Peyer's patch (tissue), 4 donors: ENCODE measurements at regions not wholly inside any gene's neighbourhood (a gene's known extent, or its start where the extent isn't known, plus 50 kb on each side); places are given as distances from the start of the nearest gene placed in this dataset.

Source experiments
- DNase-seq, 3 donors: peaks; one replicate each; pipeline ENCODE4 v3.0.0-alpha.2; 2017 to 2019
- H3K27ac ChIP-seq, 4 donors: fragments of 200-600 bp; sonication (generic); one replicate each; pipeline ENCODE4 v1.5.1; 2016 to 2019
- H3K27me3 ChIP-seq, 2 donors: fragments of 200-600 bp; sonication (generic); one replicate each; pipeline ENCODE4 v1.5.1; 2019
- H3K36me3 ChIP-seq, 3 donors: fragments of 200-600 bp; sonication (generic); one replicate each; pipeline ENCODE4 v1.5.1; 2016 to 2019
- H3K4me1 ChIP-seq, 4 donors: fragments of 200-600 bp; sonication (generic); one replicate each; pipeline ENCODE4 v1.5.1; 2016 to 2019
- H3K4me3 ChIP-seq, 4 donors: fragments of 200-600 bp; sonication (generic); 1 replicate in 3 of 4; 2 replicates in 1 of 4; pipeline ENCODE4 v1.5.1; 2016 to 2019; ENCODE audit warnings: mild to moderate bottlenecking in 1 of 4
- H3K9me3 ChIP-seq, 4 donors: fragments of 200-600 bp; sonication (generic); one replicate each; pipeline ENCODE4 v1.5.1; 2016 to 2019; ENCODE audit warnings: mild to moderate bottlenecking in 1 of 4
- POLR2A ChIP-seq, 2 donors: fragments of 450-650 bp; IDR thresholded peaks; one replicate each; pipeline ENCODE4 v1.5.1; 2017; ENCODE audit warnings: antibody characterized with exemption in 2 of 2, mild to moderate bottlenecking in 2 of 2, moderate library complexity in 2 of 2
- TF ChIP-seq, protein P1 (sequence below), 6 experiments: fragments of 450-650 bp in 4 of 6; fragments of 200-600 bp in 2 of 6; sonication (generic) in 1 of 6; IDR thresholded peaks; one replicate each; pipeline ENCODE4 v1.5.1; 2017 to 2019; ENCODE audit warnings: antibody characterized with exemption in 6 of 6, mild to moderate bottlenecking in 3 of 6, moderate library complexity in 1 of 6

DNA sequence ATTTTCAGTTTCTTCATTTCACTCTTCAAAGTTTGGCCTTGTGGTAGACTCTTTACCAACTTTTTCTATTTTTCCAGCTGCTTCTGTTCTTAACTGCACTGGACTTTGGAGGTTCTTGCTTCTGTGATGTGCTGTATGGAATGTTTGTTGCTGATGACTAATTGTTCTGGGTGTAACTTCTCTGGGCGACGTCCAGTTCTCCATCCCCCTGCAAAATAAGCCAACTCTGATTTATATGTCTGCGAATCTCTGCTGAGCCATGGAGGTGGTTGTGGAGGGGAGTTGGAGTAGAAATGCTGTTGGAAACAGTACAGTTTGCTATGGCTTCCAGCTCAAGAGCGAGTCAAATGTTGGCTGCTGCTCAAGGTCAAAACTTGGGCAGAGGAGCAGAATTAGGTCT, 113.9 kb upstream of the DYRK2 start:
- no peak for DNase-seq
- H3K36me3 ChIP-seq: no peaks in the 10 kb centered on the region
- H3K27me3 ChIP-seq: no peaks in the 10 kb centered on the region
- H3K4me3 ChIP-seq: no peak overlapping the region
- no peak for TF ChIP-seq POLR2A (IDR thresholded peaks at IDR 0.05)
- TF ChIP-seq, protein P1, sequence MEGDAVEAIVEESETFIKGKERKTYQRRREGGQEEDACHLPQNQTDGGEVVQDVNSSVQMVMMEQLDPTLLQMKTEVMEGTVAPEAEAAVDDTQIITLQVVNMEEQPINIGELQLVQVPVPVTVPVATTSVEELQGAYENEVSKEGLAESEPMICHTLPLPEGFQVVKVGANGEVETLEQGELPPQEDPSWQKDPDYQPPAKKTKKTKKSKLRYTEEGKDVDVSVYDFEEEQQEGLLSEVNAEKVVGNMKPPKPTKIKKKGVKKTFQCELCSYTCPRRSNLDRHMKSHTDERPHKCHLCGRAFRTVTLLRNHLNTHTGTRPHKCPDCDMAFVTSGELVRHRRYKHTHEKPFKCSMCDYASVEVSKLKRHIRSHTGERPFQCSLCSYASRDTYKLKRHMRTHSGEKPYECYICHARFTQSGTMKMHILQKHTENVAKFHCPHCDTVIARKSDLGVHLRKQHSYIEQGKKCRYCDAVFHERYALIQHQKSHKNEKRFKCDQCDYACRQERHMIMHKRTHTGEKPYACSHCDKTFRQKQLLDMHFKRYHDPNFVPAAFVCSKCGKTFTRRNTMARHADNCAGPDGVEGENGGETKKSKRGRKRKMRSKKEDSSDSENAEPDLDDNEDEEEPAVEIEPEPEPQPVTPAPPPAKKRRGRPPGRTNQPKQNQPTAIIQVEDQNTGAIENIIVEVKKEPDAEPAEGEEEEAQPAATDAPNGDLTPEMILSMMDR (IDR thresholded peaks at IDR 0.05): no peak
- peaks cover 0 to 7% (median 2%) of the 10 kb centered on the region in 4 donors for H3K4me1 ChIP-seq
- H3K9me3 ChIP-seq: no peaks in the 10 kb centered on the region
- peak overlapping the region in 1 of 4 donors; percentile 43 for H3K27ac ChIP-seq

DNA sequence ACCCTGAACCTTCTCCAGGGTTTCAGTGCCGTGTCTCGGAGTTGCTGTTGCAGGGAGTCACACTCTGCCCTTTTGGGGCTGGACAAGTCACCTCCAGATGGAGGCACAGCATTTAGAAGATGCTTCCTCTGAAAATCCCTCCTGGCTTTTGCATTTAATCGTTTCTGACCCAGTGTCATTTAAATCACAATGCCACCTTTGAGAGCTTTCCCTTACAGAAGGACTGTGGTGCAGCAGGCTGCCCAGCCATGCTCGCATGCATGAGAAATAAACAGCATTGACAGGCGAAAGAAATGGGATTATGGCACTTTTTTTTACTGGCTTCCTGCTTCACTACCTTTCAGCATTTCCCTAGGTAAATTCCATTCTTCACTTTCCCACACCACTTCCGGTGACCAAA, 113.4 kb upstream of the DYRK2 start:
- no peaks in the 10 kb centered on the region for H3K36me3 ChIP-seq
- H3K9me3 ChIP-seq: no peaks in the 10 kb centered on the region
- no peaks in the 10 kb centered on the region for H3K27me3 ChIP-seq
- peak overlapping the region in 2 of 4 donors; percentile 40 to 65 for H3K27ac ChIP-seq
- no peak for DNase-seq
- TF ChIP-seq, protein P1 (IDR thresholded peaks at IDR 0.05): no peak
- TF ChIP-seq POLR2A (IDR thresholded peaks at IDR 0.05): no peak
- no peak overlapping the region for H3K4me3 ChIP-seq
- peaks cover 0 to 7% (median 2%) of the 10 kb centered on the region in 4 donors for H3K4me1 ChIP-seq

DNA sequence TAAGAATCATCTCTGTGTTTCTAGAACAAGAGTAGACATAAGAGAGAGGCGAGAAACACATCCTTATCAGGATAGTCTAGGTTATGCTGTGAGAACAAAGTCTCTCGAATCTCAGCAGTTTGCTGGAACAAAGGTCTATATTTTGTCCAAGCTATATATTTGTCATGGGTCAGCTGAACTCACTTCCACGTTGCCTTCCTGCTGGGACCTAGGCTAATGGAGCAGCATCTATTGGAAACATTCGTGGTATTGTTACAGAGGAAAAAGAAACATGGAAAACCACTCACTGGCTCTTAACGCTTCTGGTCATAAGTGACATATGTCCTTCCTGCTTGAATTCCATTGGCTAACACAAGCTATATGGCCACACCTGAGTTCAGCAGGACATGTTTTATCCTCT, 112.6 kb upstream of the DYRK2 start:
- Histone ChIP-seq H3K4me3 (no peak overlapping the region), H3K9me3 (no peaks in the 10 kb centered on the region), H3K27me3 (no peaks in the 10 kb centered on the region), H3K27ac (peak overlapping the region in 2 of 4 donors; percentile 40 to 65), H3K4me1 (peaks cover 0 to 7% (median 2%) of the 10 kb centered on the region in 4 donors), H3K36me3 (no peaks in the 10 kb centered on the region)
- TF ChIP-seq POLR2A (IDR thresholded peaks at IDR 0.05): no peak
- TF ChIP-seq, protein P1 (IDR thresholded peaks at IDR 0.05): no peak
- no peak for DNase-seq

DNA sequence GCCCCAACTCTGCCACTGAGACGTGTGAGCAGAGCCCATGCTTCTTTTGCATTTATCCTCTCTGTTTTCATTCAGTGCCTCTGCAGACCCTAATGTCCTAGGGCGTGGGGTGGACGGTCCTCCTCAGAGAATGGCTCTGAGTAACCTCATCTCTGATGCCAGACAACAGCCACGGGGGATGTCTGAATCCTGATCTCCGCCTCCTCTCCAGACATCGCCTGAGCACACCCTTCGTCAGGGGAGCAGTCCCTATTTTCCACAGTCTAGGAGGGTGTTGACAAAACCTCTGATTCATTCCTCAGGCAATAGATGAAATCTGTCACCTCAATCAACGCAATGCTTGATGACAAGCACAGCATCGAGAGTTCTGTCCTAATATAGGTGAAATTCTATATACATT, 109.2 kb upstream of the DYRK2 start:
- H3K4me3 ChIP-seq: no peak overlapping the region
- H3K27me3 ChIP-seq: no peaks in the 10 kb centered on the region
- peaks cover 0 to 7% (median 2%) of the 10 kb centered on the region in 4 donors for H3K4me1 ChIP-seq
- H3K27ac ChIP-seq: no peak overlapping the region
- H3K36me3 ChIP-seq: no peaks in the 10 kb centered on the region
- DNase-seq: no peak
- H3K9me3 ChIP-seq: no peaks in the 10 kb centered on the region
- TF ChIP-seq, protein P1 (IDR thresholded peaks at IDR 0.05): no peak
- no peak for TF ChIP-seq POLR2A (IDR thresholded peaks at IDR 0.05)

DNA sequence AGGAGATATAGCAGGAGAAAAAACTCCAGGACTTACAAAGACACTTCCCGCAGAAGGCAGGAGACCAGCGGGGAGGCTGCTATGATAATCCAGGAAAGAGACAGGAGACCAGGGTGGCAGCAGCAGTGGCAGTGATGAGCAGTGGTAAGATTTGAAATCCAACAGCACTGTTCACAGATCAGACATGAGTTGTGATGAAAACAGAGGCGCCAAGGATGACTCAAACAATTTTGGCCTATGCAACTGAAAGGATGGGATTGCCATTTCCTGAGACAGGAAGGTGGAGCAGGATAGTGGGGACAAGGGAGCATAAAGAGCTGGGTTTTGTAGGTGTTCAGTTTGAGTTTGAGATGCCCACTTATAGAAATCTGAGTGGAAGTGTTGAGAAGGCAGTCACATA, 108.6 kb upstream of the DYRK2 start:
- DNase-seq: no peak
- TF ChIP-seq, protein P1 (IDR thresholded peaks at IDR 0.05): no peak
- no peak for TF ChIP-seq POLR2A (IDR thresholded peaks at IDR 0.05)
- no peaks in the 10 kb centered on the region for H3K36me3 ChIP-seq
- H3K27ac ChIP-seq: no peak overlapping the region
- no peaks in the 10 kb centered on the region for H3K27me3 ChIP-seq
- no peaks in the 10 kb centered on the region for H3K9me3 ChIP-seq
- H3K4me3 ChIP-seq: no peak overlapping the region
- peaks cover 0 to 7% (median 1%) of the 10 kb centered on the region in 4 donors for H3K4me1 ChIP-seq
